OCI-LY7 (cell line): ENCODE measurements at regions not wholly inside any gene's neighbourhood (a gene's known extent, or its start where the extent isn't known, plus 50 kb on each side); places are given as distances from the start of the nearest gene placed in this dataset.

Experiments used
- BruUV-seq: library from RNA; stranded (reverse); fragments of 400-500 nt; replicated peaks from 2 replicates; lab custom pipeline; 2021; lab: Mats Ljungman, UMichigan
- CTCF ChIA-PET: fragments of 300-600 bp; sonication (Branson Sonifier 250); formaldehyde crosslinking; loops from one replicate; lab custom pipeline; 2022; ENCODE audit warnings: antibody characterized with exemption; ENCODE audit not compliant: unreplicated experiment; lab: Charles Lee
- POLR2A ChIA-PET: fragments of 300-600 bp; sonication (Branson Sonifier 250); formaldehyde crosslinking; loops from one replicate; lab custom pipeline; 2022; ENCODE audit warnings: antibody characterized with exemption; lab: Charles Lee
- DNase-seq: peaks from one replicate; pipeline ENCODE4 v3.0.0-alpha.2; 2015; ENCODE audit warnings: low spot score
- H2AFZ ChIP-seq: fragments of 200-600 bp; sonication (generic), shearing (Covaris generic); 2 replicates; pipeline ENCODE4 v1.6.1; 2014; ENCODE audit warnings: mild to moderate bottlenecking, antibody characterized with exemption, low read length, moderate library complexity
- H3K27ac ChIP-seq: fragments of 200-600 bp; sonication (generic); 2 replicates; pipeline ENCODE4 v1.5.1; 2014; ENCODE audit warnings: mixed run types, low read depth, mild to moderate bottlenecking, moderate library complexity, low read length, inconsistent platforms; ENCODE audit not compliant: poor library complexity, severe bottlenecking
- H3K36me3 ChIP-seq: fragments of 200-600 bp; sonication (generic); 2 replicates; pipeline ENCODE4 v1.6.1; 2014; ENCODE audit warnings: mild to moderate bottlenecking, antibody characterized with exemption, low read length, moderate library complexity, mixed read lengths; ENCODE audit not compliant: insufficient read depth
- H3K4me1 ChIP-seq: fragments of 200-600 bp; sonication (generic); 2 replicates; pipeline ENCODE4 v1.5.1; 2014; ENCODE audit warnings: mild to moderate bottlenecking, low read length; ENCODE audit not compliant: insufficient read depth, poor library complexity, severe bottlenecking
- H3K4me2 ChIP-seq: fragments of 200-600 bp; sonication (generic); 2 replicates; pipeline ENCODE4 v1.6.1; 2014; ENCODE audit warnings: mild to moderate bottlenecking, low read length
- H3K4me3 ChIP-seq: fragments of 200-600 bp; sonication (generic); 2 replicates; pipeline ENCODE4 v1.5.1; 2014; ENCODE audit warnings: mild to moderate bottlenecking, low read depth, low read length; ENCODE audit not compliant: poor library complexity, severe bottlenecking
- H3K79me2 ChIP-seq: fragments of 200-600 bp; sonication (generic); 2 replicates; pipeline ENCODE4 v1.6.1; 2016; ENCODE audit warnings: low read depth, mild to moderate bottlenecking, low read length, moderate library complexity, mixed read lengths; ENCODE audit not compliant: insufficient read depth
- H3K9me2 ChIP-seq: fragments of 200-600 bp; sonication (generic); 2 replicates; pipeline ENCODE4 v1.6.1; 2016; ENCODE audit warnings: mild to moderate bottlenecking, low read length, mixed read lengths; ENCODE audit not compliant: insufficient read depth
- H3K9me3 ChIP-seq: fragments of 200-600 bp; sonication (generic); 2 replicates; pipeline ENCODE4 v1.6.1; 2014; ENCODE audit warnings: mild to moderate bottlenecking, mixed run types, low read length, mixed read lengths
- H4K20me1 ChIP-seq: fragments of 200-600 bp; sonication (generic); 2 replicates; pipeline ENCODE4 v1.6.1; 2014; ENCODE audit warnings: mild to moderate bottlenecking, antibody characterized with exemption, low read length, moderate library complexity, mixed read lengths; ENCODE audit not compliant: insufficient read depth
- EZH2phosphoT487 ChIP-seq: fragments of 200-600 bp; sonication (generic); IDR thresholded peaks from 2 replicates; pipeline ENCODE4 v1.6.1; 2018; ENCODE audit warnings: low read depth, borderline replicate concordance, mild to moderate bottlenecking, mixed run types, antibody characterized with exemption, low read length, moderate library complexity, mixed read lengths
- intact Hi-C: fragments of 100-400 bp; cut with micrococcal nuclease; formaldehyde crosslinking; loops from one replicate; pipeline ENCODE4 v1.10.0; 2022; ENCODE audit not compliant: unreplicated experiment
- TF ChIP-seq, protein P1 (sequence below): fragments of 200-600 bp; sonication (generic); conservative IDR thresholded peaks from 2 replicates; pipeline ENCODE4 v1.5.1; 2014; ENCODE audit warnings: mild to moderate bottlenecking, antibody characterized with exemption, low read length, moderate library complexity, mixed read lengths

DNA sequence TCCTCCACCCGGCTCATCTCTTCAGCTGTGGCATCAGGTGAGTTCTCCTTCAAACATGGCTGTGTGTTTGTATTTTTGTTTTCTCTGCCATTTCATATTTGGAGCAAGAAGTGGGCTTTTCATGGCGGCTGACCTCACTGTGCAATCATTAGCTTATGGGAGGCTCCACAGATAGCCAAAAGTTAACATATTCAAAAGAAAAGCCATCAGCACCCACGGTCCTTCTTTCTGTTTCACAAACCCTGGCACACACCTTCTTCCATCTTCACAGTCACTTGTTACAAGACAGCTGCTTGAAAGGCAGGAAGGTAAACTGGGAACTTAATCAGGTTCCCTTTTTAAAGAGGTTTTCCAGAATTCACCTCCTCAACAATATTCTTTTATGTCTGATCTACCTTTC, 69.3 kb upstream of the ATP12A start:
- H3K4me3 ChIP-seq = no peak overlapping the region
- no peaks in the 10 kb centered on the region for H3K36me3 ChIP-seq
- H3K27ac ChIP-seq = no peak overlapping the region
- no peaks in the 10 kb centered on the region for H3K4me1 ChIP-seq
- no peaks in the 10 kb centered on the region for H4K20me1 ChIP-seq
- intact Hi-C loops = no loop called here
- no peak overlapping the region for H2AFZ ChIP-seq
- no peak overlapping the region for H3K4me2 ChIP-seq
- ChIA-PET CTCF (no interaction called here), POLR2A (no interaction called here)
- TF ChIP-seq, protein P1, sequence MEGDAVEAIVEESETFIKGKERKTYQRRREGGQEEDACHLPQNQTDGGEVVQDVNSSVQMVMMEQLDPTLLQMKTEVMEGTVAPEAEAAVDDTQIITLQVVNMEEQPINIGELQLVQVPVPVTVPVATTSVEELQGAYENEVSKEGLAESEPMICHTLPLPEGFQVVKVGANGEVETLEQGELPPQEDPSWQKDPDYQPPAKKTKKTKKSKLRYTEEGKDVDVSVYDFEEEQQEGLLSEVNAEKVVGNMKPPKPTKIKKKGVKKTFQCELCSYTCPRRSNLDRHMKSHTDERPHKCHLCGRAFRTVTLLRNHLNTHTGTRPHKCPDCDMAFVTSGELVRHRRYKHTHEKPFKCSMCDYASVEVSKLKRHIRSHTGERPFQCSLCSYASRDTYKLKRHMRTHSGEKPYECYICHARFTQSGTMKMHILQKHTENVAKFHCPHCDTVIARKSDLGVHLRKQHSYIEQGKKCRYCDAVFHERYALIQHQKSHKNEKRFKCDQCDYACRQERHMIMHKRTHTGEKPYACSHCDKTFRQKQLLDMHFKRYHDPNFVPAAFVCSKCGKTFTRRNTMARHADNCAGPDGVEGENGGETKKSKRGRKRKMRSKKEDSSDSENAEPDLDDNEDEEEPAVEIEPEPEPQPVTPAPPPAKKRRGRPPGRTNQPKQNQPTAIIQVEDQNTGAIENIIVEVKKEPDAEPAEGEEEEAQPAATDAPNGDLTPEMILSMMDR = no peak
- TF ChIP-seq EZH2phosphoT487 = no peak
- no peaks in the 10 kb centered on the region for H3K9me3 ChIP-seq
- no peak for DNase-seq
- H3K9me2 ChIP-seq = no peaks in the 10 kb centered on the region
- BruUV-seq = no TSS peak
- H3K79me2 ChIP-seq = no peaks in the 10 kb centered on the region

DNA sequence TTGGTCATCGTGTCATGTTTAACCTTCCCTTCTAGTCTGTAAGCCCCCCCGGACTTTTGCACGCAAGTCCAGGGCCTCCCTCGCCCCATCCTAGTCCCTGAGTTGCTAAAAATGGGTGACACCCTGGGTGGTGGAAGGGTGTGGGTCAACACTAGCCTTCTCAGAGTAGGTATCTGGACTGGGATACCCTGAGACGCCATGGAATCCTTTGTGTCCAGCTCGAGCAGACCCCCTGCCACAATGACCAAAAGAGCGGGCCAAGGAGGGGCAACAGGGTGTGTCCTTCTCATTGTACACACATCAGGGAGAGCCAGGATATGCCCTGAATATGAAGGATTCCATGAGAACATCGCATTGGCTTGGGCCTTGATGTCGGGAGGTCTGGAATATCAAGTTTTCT, 67.5 kb upstream of the ATP12A start:
- H3K4me1 ChIP-seq = no peaks in the 10 kb centered on the region
- intact Hi-C loops = no loop called here
- ChIA-PET POLR2A (interaction anchor here (0.8 to 1.0 kb wide), 2 partner anchors 49 to 64 kb away, joined by 3 read pairs; no protein-coding TSS in a partner anchor), CTCF (no interaction called here)
- no peaks in the 10 kb centered on the region for H3K9me3 ChIP-seq
- H3K79me2 ChIP-seq = no peaks in the 10 kb centered on the region
- no peak overlapping the region for H3K4me2 ChIP-seq
- no peaks in the 10 kb centered on the region for H3K9me2 ChIP-seq
- TF ChIP-seq EZH2phosphoT487 = no peak
- TF ChIP-seq, protein P1 = no peak
- no peaks in the 10 kb centered on the region for H3K36me3 ChIP-seq
- no TSS peak for BruUV-seq
- no peaks in the 10 kb centered on the region for H4K20me1 ChIP-seq
- H2AFZ ChIP-seq = no peak overlapping the region
- H3K27ac ChIP-seq = no peak overlapping the region
- H3K4me3 ChIP-seq = no peak overlapping the region
- DNase-seq = no peak

DNA sequence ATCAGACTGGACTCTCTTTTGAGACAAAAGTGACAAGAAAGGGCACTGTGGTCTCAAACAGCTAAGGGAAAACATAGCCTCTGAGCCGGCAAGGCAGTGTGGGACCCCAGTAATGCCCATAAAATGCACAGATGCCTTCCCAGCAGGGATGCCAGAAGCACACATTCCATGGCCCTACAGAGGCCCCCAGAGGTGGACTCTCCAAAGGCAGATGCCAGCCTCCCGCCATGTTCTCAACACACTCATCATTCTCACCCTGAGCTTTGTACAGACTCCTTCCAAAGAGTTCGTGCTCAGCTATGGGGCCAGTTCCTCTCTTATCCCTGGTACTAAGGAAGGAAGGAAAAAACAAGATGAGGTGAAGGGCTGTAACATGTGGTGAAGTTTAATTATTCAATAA, 67.1 kb upstream of the ATP12A start:
- H3K9me3 ChIP-seq = no peaks in the 10 kb centered on the region
- H3K4me1 ChIP-seq = peaks cover 3% of the 10 kb centered on the region
- no peak for TF ChIP-seq EZH2phosphoT487
- TF ChIP-seq, protein P1 = no peak
- BruUV-seq = no TSS peak
- no peak overlapping the region for H3K4me2 ChIP-seq
- no peak overlapping the region for H3K4me3 ChIP-seq
- H3K27ac ChIP-seq = no peak overlapping the region
- H4K20me1 ChIP-seq = no peaks in the 10 kb centered on the region
- no peaks in the 10 kb centered on the region for H3K9me2 ChIP-seq
- DNase-seq = no peak
- POLR2A ChIA-PET = interaction anchor here (0.6 kb wide), 1 partner anchor 49 kb away, joined by 3 read pairs; no protein-coding TSS in a partner anchor
- intact Hi-C loops = no loop called here
- CTCF ChIA-PET = no interaction called here
- H3K36me3 ChIP-seq = no peaks in the 10 kb centered on the region
- no peak overlapping the region for H2AFZ ChIP-seq
- H3K79me2 ChIP-seq = no peaks in the 10 kb centered on the region
